ENCODE measurements at regions not wholly inside any gene's neighbourhood (a gene's known extent, or its start where the extent isn't known, plus 50 kb on each side); places are given as distances from the start of the nearest gene placed in this dataset.

DNA sequence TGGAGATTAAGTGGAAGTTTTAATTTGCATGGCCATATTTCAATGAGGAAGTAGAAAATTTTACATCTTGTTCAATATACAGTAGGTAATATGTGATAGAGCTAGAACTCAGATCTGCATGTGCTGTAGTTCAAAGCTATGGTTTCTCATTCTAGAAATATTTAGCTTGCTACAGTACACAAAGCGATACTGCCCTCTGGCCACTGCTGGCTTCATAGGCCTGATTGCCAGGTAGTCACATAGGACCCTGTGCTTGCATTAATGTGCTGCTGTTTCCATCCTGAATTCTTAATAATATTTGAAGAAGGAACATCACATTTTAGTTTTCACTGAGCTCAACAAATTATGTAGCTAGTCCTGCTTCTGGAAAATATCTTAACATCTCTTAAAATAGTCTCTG is 87.0 kb downstream of the PLSCR2 start:
- Histone ChIP-seq H3K27me3 (replicated peaks in 1 of 7) (no peaks in the 10 kb centered on the region), H3K4me3 (no peak overlapping the region), H3K9me3 (no peaks in the 10 kb centered on the region), H3K27ac (no peak overlapping the region), H3K4me1 (no peaks in the 10 kb centered on the region), H3K36me3 (no peaks in the 10 kb centered on the region)
- no peak for DNase-seq
- TF ChIP-seq POLR2AphosphoS5 (IDR thresholded peaks at IDR 0.05) (no peak), POLR2A (IDR thresholded peaks at IDR 0.05) (no peak)
- TF ChIP-seq, protein P1, sequence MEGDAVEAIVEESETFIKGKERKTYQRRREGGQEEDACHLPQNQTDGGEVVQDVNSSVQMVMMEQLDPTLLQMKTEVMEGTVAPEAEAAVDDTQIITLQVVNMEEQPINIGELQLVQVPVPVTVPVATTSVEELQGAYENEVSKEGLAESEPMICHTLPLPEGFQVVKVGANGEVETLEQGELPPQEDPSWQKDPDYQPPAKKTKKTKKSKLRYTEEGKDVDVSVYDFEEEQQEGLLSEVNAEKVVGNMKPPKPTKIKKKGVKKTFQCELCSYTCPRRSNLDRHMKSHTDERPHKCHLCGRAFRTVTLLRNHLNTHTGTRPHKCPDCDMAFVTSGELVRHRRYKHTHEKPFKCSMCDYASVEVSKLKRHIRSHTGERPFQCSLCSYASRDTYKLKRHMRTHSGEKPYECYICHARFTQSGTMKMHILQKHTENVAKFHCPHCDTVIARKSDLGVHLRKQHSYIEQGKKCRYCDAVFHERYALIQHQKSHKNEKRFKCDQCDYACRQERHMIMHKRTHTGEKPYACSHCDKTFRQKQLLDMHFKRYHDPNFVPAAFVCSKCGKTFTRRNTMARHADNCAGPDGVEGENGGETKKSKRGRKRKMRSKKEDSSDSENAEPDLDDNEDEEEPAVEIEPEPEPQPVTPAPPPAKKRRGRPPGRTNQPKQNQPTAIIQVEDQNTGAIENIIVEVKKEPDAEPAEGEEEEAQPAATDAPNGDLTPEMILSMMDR (IDR thresholded peaks at IDR 0.05 in 8 of 11, conservative IDR thresholded peaks at IDR 0.05 in 3 of 11) = no peak
- WGBS, 5 donors = 89 to 98% (median 97%) methylated on average over 1 of the region's 1 CpG
- intact Hi-C loops (cut with DNase I; ENCODE audit: low total_unique reads) = no loop called here

DNA sequence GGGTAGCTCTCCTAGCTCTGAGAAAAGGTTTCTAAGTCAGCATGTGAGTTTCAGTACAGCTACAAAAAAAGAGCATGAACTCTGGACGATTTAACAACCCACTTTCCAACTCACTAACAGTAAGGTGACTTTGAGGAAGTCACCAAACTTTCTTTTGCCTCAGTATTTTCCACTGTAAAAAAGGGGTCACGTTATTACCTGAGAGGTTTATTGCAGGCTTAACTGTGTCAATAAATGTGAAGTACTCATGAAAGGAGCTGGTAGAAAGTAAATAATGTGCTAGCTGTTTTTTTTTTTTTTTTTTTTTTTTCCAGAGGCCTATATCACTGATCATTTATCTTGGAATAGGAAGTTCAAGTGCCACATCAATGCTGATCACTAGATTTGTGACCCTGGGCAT is 89.3 kb downstream of the PLSCR2 start:
- no peaks in the 10 kb centered on the region for H3K9me3 ChIP-seq
- no peak for DNase-seq
- intact Hi-C loops (cut with DNase I; ENCODE audit: low total_unique reads) = no loop called here
- WGBS, 5 donors = 58 to 82% (median 59%) methylated on average over 2 of the region's 2 CpGs
- no peaks in the 10 kb centered on the region for H3K36me3 ChIP-seq
- no peak overlapping the region for H3K4me3 ChIP-seq
- no peak for TF ChIP-seq POLR2AphosphoS5 (IDR thresholded peaks at IDR 0.05)
- TF ChIP-seq, protein P1 (IDR thresholded peaks at IDR 0.05 in 8 of 11, conservative IDR thresholded peaks at IDR 0.05 in 3 of 11) = no peak
- no peak for TF ChIP-seq POLR2A (IDR thresholded peaks at IDR 0.05)
- no peaks in the 10 kb centered on the region for H3K27me3 ChIP-seq (replicated peaks in 1 of 7)
- no peak overlapping the region for H3K27ac ChIP-seq
- H3K4me1 ChIP-seq = no peaks in the 10 kb centered on the region

- peaks cover 0 to 30% (median 24%) of the 10 kb centered on the region in 8 donors for H3K9me3 ChIP-seq
- no peaks in the 10 kb centered on the region for H3K36me3 ChIP-seq
- H3K27ac ChIP-seq = no peak overlapping the region
- WGBS, 5 donors = 77 to 86% (median 84%) methylated on average over 3 of the region's 3 CpGs
- no peak overlapping the region for H3K4me3 ChIP-seq
- H3K27me3 ChIP-seq (replicated peaks in 1 of 7) = no peaks in the 10 kb centered on the region
- TF ChIP-seq POLR2A (IDR thresholded peaks at IDR 0.05) = no peak
- no peak for TF ChIP-seq POLR2AphosphoS5 (IDR thresholded peaks at IDR 0.05)
- TF ChIP-seq, protein P1 (IDR thresholded peaks at IDR 0.05 in 8 of 11, conservative IDR thresholded peaks at IDR 0.05 in 3 of 11) = no peak
- intact Hi-C loops (cut with DNase I; ENCODE audit: low total_unique reads) = no loop called here
- no peak for DNase-seq
- no peaks in the 10 kb centered on the region for H3K4me1 ChIP-seq
These were observed 94.1 kb downstream of the PLSCR2 start for GRCh38 chr3:146375219-146375618.

GRCh38 chr3:146374146-146374545 is 95.2 kb downstream of the PLSCR2 start:
- no peak for DNase-seq
- no peak overlapping the region for H3K4me3 ChIP-seq
- TF ChIP-seq POLR2A (IDR thresholded peaks at IDR 0.05) = no peak
- TF ChIP-seq, protein P1 (IDR thresholded peaks at IDR 0.05 in 8 of 11, conservative IDR thresholded peaks at IDR 0.05 in 3 of 11) = no peak
- TF ChIP-seq POLR2AphosphoS5 (IDR thresholded peaks at IDR 0.05) = no peak
- WGBS, 5 donors = 45 to 75% (median 71%) methylated on average over 2 of the region's 2 CpGs
- no peak overlapping the region for H3K27ac ChIP-seq
- no peaks in the 10 kb centered on the region for H3K36me3 ChIP-seq
- intact Hi-C loops (cut with DNase I; ENCODE audit: low total_unique reads) = no loop called here
- H3K4me1 ChIP-seq = no peaks in the 10 kb centered on the region
- H3K27me3 ChIP-seq (replicated peaks in 1 of 7) = no peaks in the 10 kb centered on the region
- peaks cover 0 to 30% (median 24%) of the 10 kb centered on the region in 8 donors for H3K9me3 ChIP-seq
